ENCODE measurements at regions not wholly inside any gene's neighbourhood (a gene's known extent, or its start where the extent isn't known, plus 50 kb on each side); places are given as distances from the start of the nearest gene placed in this dataset.

DNA sequence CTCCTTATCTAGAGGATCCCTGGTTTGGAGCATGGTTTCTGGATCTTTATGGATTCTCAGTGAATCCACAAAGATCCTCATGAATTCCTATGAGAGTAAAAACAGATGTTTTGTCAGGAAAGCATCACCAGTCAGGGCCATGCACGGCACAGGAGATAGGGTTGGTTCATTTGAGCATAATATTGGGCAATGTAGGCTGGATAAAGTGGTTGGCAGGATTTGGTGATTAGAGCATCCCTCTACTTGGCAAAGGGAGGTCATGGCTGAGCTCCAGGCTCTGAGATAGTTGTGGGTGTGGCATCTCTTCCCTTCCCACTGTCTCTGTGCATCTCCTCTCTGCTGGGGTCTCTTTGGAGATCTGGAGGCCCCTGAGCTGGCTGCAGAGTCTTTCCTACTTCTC is 149.8 kb downstream of the DACT1 start:
- H3K27me3 ChIP-seq, result no peaks in the 10 kb centered on the region
- intact Hi-C loops (cut with DNase I), result no loop called here
- no peak for DNase-seq
- no peak overlapping the region for H3K4me3 ChIP-seq
- no peak for TF ChIP-seq POLR2A (IDR thresholded peaks at IDR 0.05)
- TF ChIP-seq, protein P1, sequence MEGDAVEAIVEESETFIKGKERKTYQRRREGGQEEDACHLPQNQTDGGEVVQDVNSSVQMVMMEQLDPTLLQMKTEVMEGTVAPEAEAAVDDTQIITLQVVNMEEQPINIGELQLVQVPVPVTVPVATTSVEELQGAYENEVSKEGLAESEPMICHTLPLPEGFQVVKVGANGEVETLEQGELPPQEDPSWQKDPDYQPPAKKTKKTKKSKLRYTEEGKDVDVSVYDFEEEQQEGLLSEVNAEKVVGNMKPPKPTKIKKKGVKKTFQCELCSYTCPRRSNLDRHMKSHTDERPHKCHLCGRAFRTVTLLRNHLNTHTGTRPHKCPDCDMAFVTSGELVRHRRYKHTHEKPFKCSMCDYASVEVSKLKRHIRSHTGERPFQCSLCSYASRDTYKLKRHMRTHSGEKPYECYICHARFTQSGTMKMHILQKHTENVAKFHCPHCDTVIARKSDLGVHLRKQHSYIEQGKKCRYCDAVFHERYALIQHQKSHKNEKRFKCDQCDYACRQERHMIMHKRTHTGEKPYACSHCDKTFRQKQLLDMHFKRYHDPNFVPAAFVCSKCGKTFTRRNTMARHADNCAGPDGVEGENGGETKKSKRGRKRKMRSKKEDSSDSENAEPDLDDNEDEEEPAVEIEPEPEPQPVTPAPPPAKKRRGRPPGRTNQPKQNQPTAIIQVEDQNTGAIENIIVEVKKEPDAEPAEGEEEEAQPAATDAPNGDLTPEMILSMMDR (IDR thresholded peaks at IDR 0.05), result no peak
- no peak for TF ChIP-seq POLR2AphosphoS5 (IDR thresholded peaks at IDR 0.05)
- no peak for TF ChIP-seq EP300 (IDR thresholded peaks at IDR 0.05)
- 82 to 87% methylated on average over 1 of the region's 1 CpG for WGBS, 2 donors
- H3K9me3 ChIP-seq, result no peaks in the 10 kb centered on the region
- H3K4me1 ChIP-seq, result no peaks in the 10 kb centered on the region
- no peak overlapping the region for H3K27ac ChIP-seq
- no peaks in the 10 kb centered on the region for H3K36me3 ChIP-seq

GRCh38 chr14:58788655-58789503 is 151.1 kb downstream of the DACT1 start:
- no peak overlapping the region for H3K27ac ChIP-seq
- WGBS, 2 donors, result 78 to 84% methylated on average over 4 of the region's 4 CpGs
- no peak for TF ChIP-seq POLR2A (IDR thresholded peaks at IDR 0.05)
- no peak for TF ChIP-seq EP300 (IDR thresholded peaks at IDR 0.05)
- TF ChIP-seq, protein P1 (IDR thresholded peaks at IDR 0.05), result no peak
- TF ChIP-seq POLR2AphosphoS5 (IDR thresholded peaks at IDR 0.05), result no peak

DNA sequence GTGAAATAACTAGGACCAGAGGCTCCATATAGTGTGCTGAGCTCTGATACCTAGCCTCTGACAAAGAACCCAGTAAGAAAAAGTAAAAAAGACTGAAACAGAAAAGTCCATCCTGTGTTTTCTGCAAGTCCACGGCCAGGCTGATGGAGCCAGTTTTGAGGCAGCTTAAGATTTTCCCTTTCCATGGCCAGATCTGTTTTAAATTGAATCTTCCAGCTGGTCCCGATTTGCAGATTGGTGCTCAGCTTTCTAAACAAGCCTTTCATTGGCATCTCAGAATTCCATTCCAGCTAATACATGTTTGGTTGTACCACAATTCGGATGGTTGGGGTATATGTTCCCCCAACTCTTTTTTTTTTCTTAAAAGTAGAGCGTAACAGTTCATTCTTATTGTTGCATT is 152.0 kb downstream of the DACT1 start:
- Histone ChIP-seq H3K4me1 (no peaks in the 10 kb centered on the region), H3K4me3 (no peak overlapping the region), H3K27me3 (no peaks in the 10 kb centered on the region), H3K9me3 (no peaks in the 10 kb centered on the region), H3K36me3 (no peaks in the 10 kb centered on the region), H3K27ac (no peak overlapping the region)
- TF ChIP-seq, protein P1 (IDR thresholded peaks at IDR 0.05), result no peak
- TF ChIP-seq POLR2AphosphoS5 (IDR thresholded peaks at IDR 0.05) (no peak), EP300 (IDR thresholded peaks at IDR 0.05) (no peak), POLR2A (IDR thresholded peaks at IDR 0.05) (no peak)
- 83 to 87% methylated on average over 4 of the region's 4 CpGs for WGBS, 2 donors
- intact Hi-C loops (cut with DNase I), result no loop called here
- no peak for DNase-seq

More at GRCh38 chr14:58788655-58789503, 151.1 kb downstream of the DACT1 start:
- no peaks in the 10 kb centered on the region for H3K27me3 ChIP-seq
- no peaks in the 10 kb centered on the region for H3K9me3 ChIP-seq
- H3K4me3 ChIP-seq, result no peak overlapping the region
- H3K36me3 ChIP-seq, result no peaks in the 10 kb centered on the region
- no peaks in the 10 kb centered on the region for H3K4me1 ChIP-seq
- intact Hi-C loops (cut with DNase I), result no loop called here
- DNase-seq, result no peak

- DNase-seq, result no peak
- no peak for TF ChIP-seq POLR2AphosphoS5 (IDR thresholded peaks at IDR 0.05)
- TF ChIP-seq, protein P1 (IDR thresholded peaks at IDR 0.05), result no peak
- TF ChIP-seq EP300 (IDR thresholded peaks at IDR 0.05), result no peak
- no peak for TF ChIP-seq POLR2A (IDR thresholded peaks at IDR 0.05)
- intact Hi-C loops (cut with DNase I), result no loop called here
- Histone ChIP-seq H3K27me3 (no peaks in the 10 kb centered on the region), H3K4me3 (no peak overlapping the region), H3K4me1 (no peaks in the 10 kb centered on the region), H3K36me3 (no peaks in the 10 kb centered on the region), H3K27ac (no peak overlapping the region), H3K9me3 (no peaks in the 10 kb centered on the region)
- WGBS, 2 donors, result 50 to 55% methylated on average over 3 of the region's 3 CpGs
Observed at GRCh38 chr14:58792416-58792815, 154.7 kb downstream of the DACT1 start.
